Prostate gland (tissue), 2 donors: ENCODE measurements at regions not wholly inside any gene's neighbourhood (a gene's known extent, or its start where the extent isn't known, plus 50 kb on each side); places are given as distances from the start of the nearest gene placed in this dataset.

Source experiments
- POLR2A ChIP-seq: fragments of 450-650 bp; IDR thresholded peaks from one replicate; pipeline ENCODE4 v1.6.1; 2016; ENCODE audit warnings: antibody characterized with exemption, mild to moderate bottlenecking
- POLR2AphosphoS5 ChIP-seq: sonication (generic); formaldehyde crosslinking; IDR thresholded peaks from one replicate; pipeline ENCODE4 v1.6.1; 2017; ENCODE audit warnings: antibody characterized with exemption
- TF ChIP-seq, protein P1 (sequence below), 4 experiments: fragments of 200-600 bp in 2 of 4; fragments of 450-650 bp in 2 of 4; sonication (generic) in 2 of 4; IDR thresholded peaks; 1 replicate in 3 of 4; 2 replicates in 1 of 4; pipeline ENCODE4 v1.5.1; 2016 to 2019; ENCODE audit warnings: antibody characterized with exemption in 4 of 4, mild to moderate bottlenecking in 2 of 4, moderate library complexity in 2 of 4

DNA sequence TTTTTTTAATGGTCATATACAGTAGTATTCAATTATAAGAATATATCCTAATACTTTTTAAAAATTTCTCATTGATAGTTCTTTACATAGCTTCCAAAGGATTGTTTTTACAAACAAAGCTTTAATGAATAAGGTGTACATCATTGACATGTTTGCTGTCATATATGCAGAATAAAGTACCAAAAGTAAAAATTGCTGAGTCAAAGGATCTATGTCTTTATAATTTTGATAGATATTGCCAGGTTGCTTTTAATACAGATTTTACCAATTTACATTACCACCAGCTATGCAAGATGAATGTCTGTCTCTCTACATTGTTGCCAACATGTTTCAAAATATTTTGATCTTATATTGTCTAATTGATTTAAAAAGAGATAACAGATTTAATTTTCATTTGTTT, 173.9 kb upstream of the FAM78B start:
- TF ChIP-seq, protein P1, sequence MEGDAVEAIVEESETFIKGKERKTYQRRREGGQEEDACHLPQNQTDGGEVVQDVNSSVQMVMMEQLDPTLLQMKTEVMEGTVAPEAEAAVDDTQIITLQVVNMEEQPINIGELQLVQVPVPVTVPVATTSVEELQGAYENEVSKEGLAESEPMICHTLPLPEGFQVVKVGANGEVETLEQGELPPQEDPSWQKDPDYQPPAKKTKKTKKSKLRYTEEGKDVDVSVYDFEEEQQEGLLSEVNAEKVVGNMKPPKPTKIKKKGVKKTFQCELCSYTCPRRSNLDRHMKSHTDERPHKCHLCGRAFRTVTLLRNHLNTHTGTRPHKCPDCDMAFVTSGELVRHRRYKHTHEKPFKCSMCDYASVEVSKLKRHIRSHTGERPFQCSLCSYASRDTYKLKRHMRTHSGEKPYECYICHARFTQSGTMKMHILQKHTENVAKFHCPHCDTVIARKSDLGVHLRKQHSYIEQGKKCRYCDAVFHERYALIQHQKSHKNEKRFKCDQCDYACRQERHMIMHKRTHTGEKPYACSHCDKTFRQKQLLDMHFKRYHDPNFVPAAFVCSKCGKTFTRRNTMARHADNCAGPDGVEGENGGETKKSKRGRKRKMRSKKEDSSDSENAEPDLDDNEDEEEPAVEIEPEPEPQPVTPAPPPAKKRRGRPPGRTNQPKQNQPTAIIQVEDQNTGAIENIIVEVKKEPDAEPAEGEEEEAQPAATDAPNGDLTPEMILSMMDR (IDR thresholded peaks at IDR 0.05) = no peak
- TF ChIP-seq POLR2A = no peak
- TF ChIP-seq POLR2AphosphoS5 = no peak
